ENCODE measurements at regions not wholly inside any gene's neighbourhood (a gene's known extent, or its start where the extent isn't known, plus 50 kb on each side); places are given as distances from the start of the nearest gene placed in this dataset.

DNA sequence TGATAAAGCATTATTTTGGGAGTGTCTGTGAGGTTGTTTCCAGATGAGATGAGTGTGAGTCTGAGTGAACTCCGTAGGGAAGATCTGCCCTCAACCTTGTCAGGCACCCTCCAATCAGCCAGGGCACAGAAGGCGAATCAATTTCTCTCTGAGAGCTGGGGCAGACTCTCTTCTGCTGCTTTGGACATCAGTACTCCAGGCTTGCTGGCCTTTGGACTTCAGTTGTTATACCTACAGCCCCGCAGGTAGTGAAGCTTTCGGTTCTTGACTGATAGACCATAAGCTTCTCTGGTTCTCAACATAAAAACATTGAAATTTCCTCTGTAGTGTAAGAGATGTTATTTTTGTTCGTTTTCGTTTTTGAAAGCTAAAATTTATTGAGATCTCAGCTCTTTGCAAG, 71.4 kb downstream of the MAFB start:
- no peak for DNase-seq (ENCODE audit: low spot score)
- TF ChIP-seq, protein P1, sequence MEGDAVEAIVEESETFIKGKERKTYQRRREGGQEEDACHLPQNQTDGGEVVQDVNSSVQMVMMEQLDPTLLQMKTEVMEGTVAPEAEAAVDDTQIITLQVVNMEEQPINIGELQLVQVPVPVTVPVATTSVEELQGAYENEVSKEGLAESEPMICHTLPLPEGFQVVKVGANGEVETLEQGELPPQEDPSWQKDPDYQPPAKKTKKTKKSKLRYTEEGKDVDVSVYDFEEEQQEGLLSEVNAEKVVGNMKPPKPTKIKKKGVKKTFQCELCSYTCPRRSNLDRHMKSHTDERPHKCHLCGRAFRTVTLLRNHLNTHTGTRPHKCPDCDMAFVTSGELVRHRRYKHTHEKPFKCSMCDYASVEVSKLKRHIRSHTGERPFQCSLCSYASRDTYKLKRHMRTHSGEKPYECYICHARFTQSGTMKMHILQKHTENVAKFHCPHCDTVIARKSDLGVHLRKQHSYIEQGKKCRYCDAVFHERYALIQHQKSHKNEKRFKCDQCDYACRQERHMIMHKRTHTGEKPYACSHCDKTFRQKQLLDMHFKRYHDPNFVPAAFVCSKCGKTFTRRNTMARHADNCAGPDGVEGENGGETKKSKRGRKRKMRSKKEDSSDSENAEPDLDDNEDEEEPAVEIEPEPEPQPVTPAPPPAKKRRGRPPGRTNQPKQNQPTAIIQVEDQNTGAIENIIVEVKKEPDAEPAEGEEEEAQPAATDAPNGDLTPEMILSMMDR (IDR thresholded peaks at IDR 0.05; ENCODE audit: extremely low read depth, missing control alignments) = no peak

DNA sequence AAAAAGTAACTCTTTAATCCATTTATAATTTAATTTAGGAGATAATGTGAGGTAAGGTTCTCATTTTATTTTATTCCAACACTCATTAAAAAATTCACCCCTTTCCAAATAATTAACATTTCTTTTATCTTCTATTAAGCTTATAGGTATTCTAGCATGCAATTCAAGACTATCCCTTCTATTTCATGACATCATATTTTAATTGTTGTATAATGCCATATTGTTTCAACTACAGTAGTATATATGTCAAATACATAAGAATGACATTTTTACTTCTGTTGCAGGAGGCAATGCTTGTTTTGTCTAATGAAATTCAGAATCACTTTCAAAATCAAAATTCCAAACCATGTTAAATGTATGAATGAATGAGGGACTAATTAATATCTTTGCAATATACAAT, 76.2 kb downstream of the MAFB start:
- TF ChIP-seq, protein P1 (IDR thresholded peaks at IDR 0.05; ENCODE audit: extremely low read depth, missing control alignments) = no peak
- DNase-seq (ENCODE audit: low spot score) = no peak

DNA sequence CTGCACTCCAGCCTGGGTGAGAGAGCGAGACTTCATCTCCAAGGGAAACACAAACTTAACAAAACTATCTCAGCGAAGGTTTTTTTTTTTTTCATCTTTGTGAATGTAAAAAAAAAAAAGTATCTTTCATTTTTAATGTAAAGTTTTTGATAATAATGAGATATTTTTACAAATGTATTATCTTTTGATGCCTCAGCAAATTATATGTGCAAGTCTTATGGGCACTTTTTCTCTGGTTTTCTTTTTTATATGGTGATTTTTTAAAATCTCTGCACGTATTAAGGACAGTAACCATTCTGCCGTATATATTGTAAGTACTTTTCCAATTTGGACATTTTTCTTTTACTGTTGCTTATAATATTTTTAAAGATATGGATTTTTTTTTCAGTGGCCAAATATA, 76.8 kb downstream of the MAFB start:
- no peak for DNase-seq (ENCODE audit: low spot score)
- TF ChIP-seq, protein P1 (IDR thresholded peaks at IDR 0.05; ENCODE audit: extremely low read depth, missing control alignments) = no peak

DNA sequence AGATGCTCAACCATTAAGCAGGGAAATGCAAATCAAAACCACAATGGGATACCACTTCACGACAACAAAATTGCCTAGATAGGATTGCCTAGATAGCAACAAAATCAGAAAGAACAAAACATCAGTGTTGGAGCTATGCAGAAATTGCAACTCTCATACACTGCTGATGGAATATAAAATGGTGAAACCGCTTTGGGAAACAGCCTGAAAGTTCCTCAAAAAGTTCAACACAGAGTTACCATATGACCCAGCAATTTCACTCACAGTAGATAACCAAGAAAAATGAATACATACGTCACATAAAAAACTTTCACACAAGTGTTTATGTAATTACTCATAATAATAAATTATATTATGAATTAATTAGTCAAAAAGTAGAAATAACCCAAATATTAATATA, 78.3 kb downstream of the MAFB start:
- TF ChIP-seq, protein P1 (IDR thresholded peaks at IDR 0.05; ENCODE audit: extremely low read depth, missing control alignments) = no peak
- DNase-seq (ENCODE audit: low spot score) = no peak

DNA sequence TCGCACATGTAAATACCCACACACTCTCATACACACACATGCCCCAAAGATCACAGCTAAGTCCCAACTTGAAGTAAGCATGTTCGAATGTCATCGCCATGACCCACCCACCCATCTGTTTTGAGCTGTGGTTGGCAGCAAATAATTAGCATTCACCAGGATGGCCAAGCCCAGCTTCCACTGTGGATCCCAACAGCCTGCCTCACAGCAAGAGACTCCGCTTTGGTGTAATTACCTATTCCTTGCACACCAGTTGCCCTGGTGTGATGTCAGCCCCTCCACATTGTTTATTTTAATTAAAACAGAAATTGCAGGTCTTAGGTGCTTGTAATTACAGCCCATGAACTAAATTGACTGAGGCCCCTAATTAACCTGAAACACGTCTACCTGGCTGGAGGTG, 81.1 kb downstream of the MAFB start:
- DNase-seq (ENCODE audit: low spot score) = no peak
- TF ChIP-seq, protein P1 (IDR thresholded peaks at IDR 0.05; ENCODE audit: extremely low read depth, missing control alignments) = no peak

DNA sequence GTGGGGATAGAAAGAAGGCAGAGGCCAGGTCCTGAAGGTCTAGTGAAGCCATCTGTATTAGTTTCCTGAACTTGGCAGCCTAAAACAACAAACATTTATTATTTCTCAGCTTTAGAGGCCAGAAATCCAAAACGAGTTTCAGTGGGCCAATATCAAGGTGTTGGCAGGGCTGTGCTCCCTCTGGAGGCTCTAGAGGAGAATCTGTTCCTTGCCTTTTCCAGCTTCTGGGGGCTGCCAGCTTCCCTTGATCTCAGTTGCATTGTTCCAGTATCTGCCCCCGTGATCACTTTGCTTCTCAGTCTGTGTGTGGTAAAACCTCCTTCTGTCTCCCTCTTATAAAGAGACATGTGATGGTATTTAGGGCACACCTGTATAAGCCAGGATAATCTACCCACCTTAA, 82.4 kb downstream of the MAFB start:
- no peak for DNase-seq (ENCODE audit: low spot score)
- TF ChIP-seq, protein P1 (IDR thresholded peaks at IDR 0.05; ENCODE audit: extremely low read depth, missing control alignments) = no peak

DNA sequence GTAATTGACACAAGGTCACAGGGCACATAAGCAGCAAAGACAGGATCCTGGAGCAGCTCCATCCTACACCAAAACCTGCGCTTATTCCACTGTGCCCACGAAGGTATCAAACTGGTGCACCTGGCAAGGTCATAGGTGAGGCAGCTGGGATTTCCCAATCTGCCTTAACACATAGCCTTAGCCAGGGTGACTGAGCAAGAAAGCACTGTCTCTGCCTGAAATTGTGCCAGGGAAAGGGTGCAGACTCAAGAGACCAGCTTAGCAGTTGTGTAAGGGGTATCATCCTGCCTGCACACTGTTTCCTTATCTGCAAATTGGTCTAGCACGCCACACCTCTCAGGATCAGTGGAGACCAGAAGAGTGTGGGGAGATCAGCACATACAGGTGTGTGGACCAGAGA, 82.8 kb downstream of the MAFB start:
- DNase-seq (ENCODE audit: low spot score) = no peak
- TF ChIP-seq, protein P1 (IDR thresholded peaks at IDR 0.05; ENCODE audit: extremely low read depth, missing control alignments) = no peak
